GM23338 (cell line): ENCODE measurements at regions not wholly inside any gene's neighbourhood (a gene's known extent, or its start where the extent isn't known, plus 50 kb on each side); places are given as distances from the start of the nearest gene placed in this dataset.

Experiments used
- ATAC-seq: fragments of 200-7000 bp; cut with Tn5 transposase; 3 replicates; pipeline ENCODE4 v1.9.1; 2020
- DNase-seq: peaks from one replicate; pipeline ENCODE4 v3.0.0-alpha.2; 2015; ENCODE audit warnings: low spot score
- H2AFZ ChIP-seq: fragments of 200-600 bp; sonication (generic); 2 replicates; pipeline ENCODE4 v1.8.0; 2016; ENCODE audit warnings: antibody characterized with exemption, mild to moderate bottlenecking, moderate library complexity
- H3F3A ChIP-seq: fragments of 200-600 bp; sonication (generic); replicated peaks from 2 replicates; pipeline ENCODE4 v1.8.0; 2017; ENCODE audit warnings: antibody characterized with exemption, mixed run types, low read depth
- H3K27ac ChIP-seq: fragments of 200-600 bp; sonication (generic); 2 replicates; pipeline ENCODE4 v1.6.1; 2016; ENCODE audit warnings: low read depth
- H3K27me3 ChIP-seq: fragments of 200-600 bp; sonication (generic); 2 replicates; pipeline ENCODE4 v1.8.0; 2016; ENCODE audit warnings: mild to moderate bottlenecking, mixed run types, moderate library complexity; ENCODE audit not compliant: insufficient read depth
- H3K36me3 ChIP-seq: fragments of 200-600 bp; sonication (generic); 2 replicates; pipeline ENCODE4 v1.8.0; 2016; ENCODE audit warnings: mild to moderate bottlenecking; ENCODE audit not compliant: insufficient read depth
- H3K4me1 ChIP-seq: fragments of 200-600 bp; sonication (generic); 2 replicates; pipeline ENCODE4 v1.8.0; 2016; ENCODE audit warnings: mild to moderate bottlenecking, moderate library complexity; ENCODE audit not compliant: insufficient read depth
- H3K4me2 ChIP-seq: fragments of 200-600 bp; sonication (generic); 2 replicates; pipeline ENCODE4 v1.7.1; 2017; ENCODE audit warnings: mixed run types
- H3K4me3 ChIP-seq: fragments of 200-600 bp; sonication (generic); 2 replicates; pipeline ENCODE4 v1.6.1; 2016; ENCODE audit warnings: mixed run types
- H3K79me2 ChIP-seq: fragments of 200-600 bp; sonication (generic); replicated peaks from 2 replicates; pipeline ENCODE4 v1.8.0; 2017; ENCODE audit warnings: mild to moderate bottlenecking; ENCODE audit not compliant: insufficient read depth
- H3K9me2 ChIP-seq: fragments of 200-600 bp; sonication (generic); 2 replicates; pipeline ENCODE4 v1.8.0; 2017; ENCODE audit not compliant: insufficient read depth
- H4K20me1 ChIP-seq: fragments of 200-600 bp; sonication (generic); replicated peaks from 2 replicates; pipeline ENCODE4 v1.8.0; 2017; ENCODE audit warnings: mild to moderate bottlenecking; ENCODE audit not compliant: insufficient read depth
- H3K27ac Mint-ChIP-seq: 2 replicates; pipeline ENCODE4 v1.8.0; 2020; ENCODE audit warnings: inconsistent platforms, mild to moderate bottlenecking, moderate library complexity, mixed read lengths
- H3K27me3 Mint-ChIP-seq: 3 replicates; pipeline ENCODE4 v1.8.0; 2022; ENCODE audit warnings: low read depth, mild to moderate bottlenecking, moderate library complexity, mixed read lengths, inconsistent platforms; ENCODE audit not compliant: insufficient read depth, poor library complexity
- H3K36me3 Mint-ChIP-seq: 3 replicates; pipeline ENCODE4 v1.8.0; 2021; ENCODE audit warnings: low read depth, mild to moderate bottlenecking, inconsistent platforms, moderate library complexity, mixed read lengths
- H3K4me1 Mint-ChIP-seq: 3 replicates; pipeline ENCODE4 v1.8.0; 2020; ENCODE audit warnings: mild to moderate bottlenecking, inconsistent platforms, mixed read lengths
- H3K4me3 Mint-ChIP-seq: 3 replicates; pipeline ENCODE4 v1.8.0; 2021; ENCODE audit warnings: moderate library complexity, mild to moderate bottlenecking, inconsistent platforms, mixed read lengths
- H3K9me3 Mint-ChIP-seq: 3 replicates; pipeline ENCODE4 v1.8.0; 2020; ENCODE audit warnings: moderate library complexity, mild to moderate bottlenecking, inconsistent platforms, mixed read lengths
- CREB1 ChIP-seq: fragments of 250-450 bp; sonication (Bioruptor Pico); IDR thresholded peaks from 2 replicates; pipeline ENCODE4 v1.5.0; 2020; ENCODE audit warnings: low read depth, mild to moderate bottlenecking, moderate library complexity
- CTCF ChIP-seq, 2 experiments: fragments of 200-600 bp in 1 of 2; sonication (generic) in 1 of 2; conservative IDR thresholded peaks; 2 replicates each; pipeline versions ENCODE4 v1.5.1 to v1.6.1; 2016 to 2017; ENCODE audit warnings: antibody characterized with exemption in 2 of 2, low read depth in 2 of 2, mild to moderate bottlenecking in 2 of 2, moderate library complexity in 1 of 2
- ETS1 ChIP-seq: IDR thresholded peaks from 2 replicates; pipeline ENCODE4 v1.6.1; 2016; ENCODE audit warnings: antibody characterized with exemption
- EZH2 ChIP-seq: fragments of 200-600 bp; sonication (generic); IDR thresholded peaks from one replicate; pipeline ENCODE4 v1.8.0; 2017; ENCODE audit warnings: antibody characterized with exemption, mild to moderate bottlenecking, low read depth; ENCODE audit not compliant: unreplicated experiment
- EZH2phosphoT487 ChIP-seq: fragments of 200-600 bp; sonication (generic); IDR thresholded peaks from one replicate; pipeline ENCODE4 v1.8.1; 2018; ENCODE audit warnings: antibody characterized with exemption; ENCODE audit not compliant: unreplicated experiment
- JUNB ChIP-seq: IDR thresholded peaks from one replicate; pipeline ENCODE4 v1.6.1; 2016; ENCODE audit warnings: antibody characterized with exemption; ENCODE audit not compliant: unreplicated experiment
- NANOG ChIP-seq: IDR thresholded peaks from 2 replicates; pipeline ENCODE4 v1.6.1; 2016; ENCODE audit warnings: antibody characterized with exemption, borderline replicate concordance
- REST ChIP-seq: IDR thresholded peaks from one replicate; pipeline ENCODE4 v1.6.1; 2018; ENCODE audit warnings: antibody characterized with exemption; ENCODE audit not compliant: unreplicated experiment
- STAT1 ChIP-seq: IDR thresholded peaks from one replicate; pipeline ENCODE4 v1.6.1; 2016; ENCODE audit warnings: antibody characterized with exemption; ENCODE audit not compliant: unreplicated experiment
- ZNF114 ChIP-seq: fragments of 250-450 bp; sonication (Bioruptor Pico); IDR thresholded peaks from 2 replicates; pipeline ENCODE4 v1.5.0; 2020; ENCODE audit warnings: mild to moderate bottlenecking, moderate library complexity
- ZNF331 ChIP-seq: fragments of 250-450 bp; sonication (Bioruptor Pico); IDR thresholded peaks from 2 replicates; pipeline ENCODE4 v1.5.0; 2020; ENCODE audit warnings: low read depth, mild to moderate bottlenecking, moderate library complexity
- TF ChIP-seq, protein P1 (sequence below): fragments of 250-450 bp; sonication (Bioruptor Pico); IDR thresholded peaks from 2 replicates; pipeline ENCODE4 v1.5.0; 2020; ENCODE audit warnings: mild to moderate bottlenecking, moderate library complexity

DNA sequence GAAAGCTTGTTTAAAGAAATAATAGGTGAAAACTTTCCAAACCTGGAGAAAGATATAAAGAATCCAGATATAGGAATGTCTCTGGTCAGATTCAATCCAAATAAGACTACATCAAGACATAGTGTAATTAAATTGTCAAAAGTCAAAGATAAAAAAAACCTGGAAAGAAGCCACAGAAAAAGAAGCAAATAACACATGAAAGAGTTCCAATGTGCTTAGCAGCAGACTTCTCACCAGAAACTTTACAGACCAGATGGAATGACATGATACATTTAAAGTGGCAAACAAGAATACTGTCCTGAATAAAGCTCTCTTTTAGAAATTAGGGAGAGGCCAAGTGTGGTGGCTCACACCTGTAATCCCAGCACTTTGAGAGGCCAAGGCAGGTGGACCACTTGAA is 1039.9 kb downstream of the KCNT2 start (continued):
- TF ChIP-seq REST: no peak
- TF ChIP-seq STAT1: no peak
- TF ChIP-seq ETS1: no peak
- TF ChIP-seq CTCF (conservative IDR thresholded peaks at IDR 0.05; ENCODE audit: low read depth in 2 of 2): no peak
- no peak for TF ChIP-seq ZNF331 (CRISPR knock-in tag)
- no peak for TF ChIP-seq EZH2
- TF ChIP-seq EZH2phosphoT487: no peak
- no peak for TF ChIP-seq CREB1 (CRISPR knock-in tag)
- TF ChIP-seq JUNB: no peak
- TF ChIP-seq ZNF114: no peak

DNA sequence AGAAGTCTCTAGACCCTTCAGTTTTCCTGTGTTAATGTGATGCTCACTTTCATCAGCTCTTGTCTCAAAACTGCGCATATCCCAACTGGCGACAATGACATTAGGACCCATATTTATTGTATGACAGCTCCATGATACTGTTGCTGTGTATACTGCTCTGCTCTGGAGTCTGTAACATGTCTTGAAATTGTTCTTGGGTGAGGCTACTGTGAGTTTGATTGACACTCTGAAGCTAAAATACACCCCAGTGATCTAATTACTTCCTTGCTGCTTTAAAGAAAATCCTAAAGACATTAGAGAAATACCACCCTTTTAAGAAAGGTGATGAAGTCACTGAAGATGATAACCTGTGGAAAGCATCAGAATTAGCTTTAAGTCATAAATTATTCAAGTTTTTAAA is 1046.2 kb downstream of the KCNT2 start:
- Histone ChIP-seq H3K4me3 (no peak overlapping the region), H3K27me3 (no peaks in the 10 kb centered on the region), H3K4me1 (no peaks in the 10 kb centered on the region), H2AFZ (no peak overlapping the region), H3K4me2 (no peak overlapping the region), H4K20me1 (no peaks in the 10 kb centered on the region), H3F3A (no peaks in the 10 kb centered on the region), H3K9me2 (no peaks in the 10 kb centered on the region), H3K36me3 (no peaks in the 10 kb centered on the region), H3K79me2 (no peaks in the 10 kb centered on the region), H3K27ac (no peak overlapping the region)
- H3K27ac Mint-ChIP-seq: no peak overlapping the region
- H3K4me1 Mint-ChIP-seq: no peaks in the 10 kb centered on the region
- no peak overlapping the region for H3K4me3 Mint-ChIP-seq
- no peaks in the 10 kb centered on the region for H3K27me3 Mint-ChIP-seq
- peaks cover 2% of the 10 kb centered on the region; the same call in 1 of the 3 replicates for H3K9me3 Mint-ChIP-seq
- H3K36me3 Mint-ChIP-seq: no peaks in the 10 kb centered on the region
- no peak for DNase-seq
- ATAC-seq: no peak
- TF ChIP-seq NANOG (no peak), ZNF331 (CRISPR knock-in tag) (no peak)
- TF ChIP-seq, protein P1, sequence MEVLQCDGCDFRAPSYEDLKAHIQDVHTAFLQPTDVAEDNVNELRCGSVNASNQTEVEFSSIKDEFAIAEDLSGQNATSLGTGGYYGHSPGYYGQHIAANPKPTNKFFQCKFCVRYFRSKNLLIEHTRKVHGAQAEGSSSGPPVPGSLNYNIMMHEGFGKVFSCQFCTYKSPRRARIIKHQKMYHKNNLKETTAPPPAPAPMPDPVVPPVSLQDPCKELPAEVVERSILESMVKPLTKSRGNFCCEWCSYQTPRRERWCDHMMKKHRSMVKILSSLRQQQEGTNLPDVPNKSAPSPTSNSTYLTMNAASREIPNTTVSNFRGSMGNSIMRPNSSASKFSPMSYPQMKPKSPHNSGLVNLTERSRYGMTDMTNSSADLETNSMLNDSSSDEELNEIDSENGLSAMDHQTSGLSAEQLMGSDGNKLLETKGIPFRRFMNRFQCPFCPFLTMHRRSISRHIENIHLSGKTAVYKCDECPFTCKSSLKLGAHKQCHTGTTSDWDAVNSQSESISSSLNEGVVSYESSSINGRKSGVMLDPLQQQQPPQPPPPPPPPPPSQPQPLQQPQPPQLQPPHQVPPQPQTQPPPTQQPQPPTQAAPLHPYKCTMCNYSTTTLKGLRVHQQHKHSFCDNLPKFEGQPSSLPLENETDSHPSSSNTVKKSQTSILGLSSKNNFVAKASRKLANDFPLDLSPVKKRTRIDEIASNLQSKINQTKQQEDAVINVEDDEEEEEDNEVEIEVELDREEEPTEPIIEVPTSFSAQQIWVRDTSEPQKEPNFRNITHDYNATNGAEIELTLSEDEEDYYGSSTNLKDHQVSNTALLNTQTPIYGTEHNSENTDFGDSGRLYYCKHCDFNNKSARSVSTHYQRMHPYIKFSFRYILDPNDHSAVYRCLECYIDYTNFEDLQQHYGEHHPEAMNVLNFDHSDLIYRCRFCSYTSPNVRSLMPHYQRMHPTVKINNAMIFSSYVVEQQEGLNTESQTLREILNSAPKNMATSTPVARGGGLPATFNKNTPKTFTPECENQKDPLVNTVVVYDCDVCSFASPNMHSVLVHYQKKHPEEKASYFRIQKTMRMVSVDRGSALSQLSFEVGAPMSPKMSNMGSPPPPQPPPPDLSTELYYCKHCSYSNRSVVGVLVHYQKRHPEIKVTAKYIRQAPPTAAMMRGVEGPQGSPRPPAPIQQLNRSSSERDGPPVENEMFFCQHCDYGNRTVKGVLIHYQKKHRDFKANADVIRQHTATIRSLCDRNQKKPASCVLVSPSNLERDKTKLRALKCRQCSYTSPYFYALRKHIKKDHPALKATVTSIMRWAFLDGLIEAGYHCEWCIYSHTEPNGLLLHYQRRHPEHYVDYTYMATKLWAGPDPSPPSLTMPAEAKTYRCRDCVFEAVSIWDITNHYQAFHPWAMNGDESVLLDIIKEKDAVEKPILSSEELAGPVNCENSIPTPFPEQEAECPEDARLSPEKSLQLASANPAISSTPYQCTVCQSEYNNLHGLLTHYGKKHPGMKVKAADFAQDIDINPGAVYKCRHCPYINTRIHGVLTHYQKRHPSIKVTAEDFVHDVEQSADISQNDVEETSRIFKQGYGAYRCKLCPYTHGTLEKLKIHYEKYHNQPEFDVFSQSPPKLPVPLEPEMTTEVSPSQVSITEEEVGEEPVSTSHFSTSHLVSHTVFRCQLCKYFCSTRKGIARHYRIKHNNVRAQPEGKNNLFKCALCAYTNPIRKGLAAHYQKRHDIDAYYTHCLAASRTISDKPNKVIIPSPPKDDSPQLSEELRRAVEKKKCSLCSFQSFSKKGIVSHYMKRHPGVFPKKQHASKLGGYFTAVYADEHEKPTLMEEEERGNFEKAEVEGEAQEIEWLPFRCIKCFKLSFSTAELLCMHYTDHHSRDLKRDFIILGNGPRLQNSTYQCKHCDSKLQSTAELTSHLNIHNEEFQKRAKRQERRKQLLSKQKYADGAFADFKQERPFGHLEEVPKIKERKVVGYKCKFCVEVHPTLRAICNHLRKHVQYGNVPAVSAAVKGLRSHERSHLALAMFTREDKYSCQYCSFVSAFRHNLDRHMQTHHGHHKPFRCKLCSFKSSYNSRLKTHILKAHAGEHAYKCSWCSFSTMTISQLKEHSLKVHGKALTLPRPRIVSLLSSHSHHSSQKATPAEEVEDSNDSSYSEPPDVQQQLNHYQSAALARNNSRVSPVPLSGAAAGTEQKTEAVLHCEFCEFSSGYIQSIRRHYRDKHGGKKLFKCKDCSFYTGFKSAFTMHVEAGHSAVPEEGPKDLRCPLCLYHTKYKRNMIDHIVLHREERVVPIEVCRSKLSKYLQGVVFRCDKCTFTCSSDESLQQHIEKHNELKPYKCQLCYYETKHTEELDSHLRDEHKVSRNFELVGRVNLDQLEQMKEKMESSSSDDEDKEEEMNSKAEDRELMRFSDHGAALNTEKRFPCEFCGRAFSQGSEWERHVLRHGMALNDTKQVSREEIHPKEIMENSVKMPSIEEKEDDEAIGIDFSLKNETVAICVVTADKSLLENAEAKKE (CRISPR knock-in tag): no peak
